ENCODE measurements at regions not wholly inside any gene's neighbourhood (a gene's known extent, or its start where the extent isn't known, plus 50 kb on each side); places are given as distances from the start of the nearest gene placed in this dataset.
"Not testable (repeated sequence)": the region's sequence is repeated elsewhere in the genome, so short reads cannot be mapped to it uniquely, and the experiment has no call there.

GRCh38 chr1:148202013-148202412 lies 49.9 kb upstream of the NBPF11 start:
- not testable (repeated sequence) for H3K36me3 Mint-ChIP-seq (ENCODE audit: low read depth); H3K27me3 Mint-ChIP-seq (ENCODE audit: low read depth); H3K27ac Mint-ChIP-seq; H3K9me3 Mint-ChIP-seq; H3K4me3 Mint-ChIP-seq; H3K4me1 Mint-ChIP-seq

All from nephron (organoid).